ENCODE measurements at regions not wholly inside any gene's neighbourhood (a gene's known extent, or its start where the extent isn't known, plus 50 kb on each side); places are given as distances from the start of the nearest gene placed in this dataset.

GRCh38 chr4:160193787-160194186 is 1090.9 kb downstream of the RAPGEF2 start:
- TF ChIP-seq, protein P1, sequence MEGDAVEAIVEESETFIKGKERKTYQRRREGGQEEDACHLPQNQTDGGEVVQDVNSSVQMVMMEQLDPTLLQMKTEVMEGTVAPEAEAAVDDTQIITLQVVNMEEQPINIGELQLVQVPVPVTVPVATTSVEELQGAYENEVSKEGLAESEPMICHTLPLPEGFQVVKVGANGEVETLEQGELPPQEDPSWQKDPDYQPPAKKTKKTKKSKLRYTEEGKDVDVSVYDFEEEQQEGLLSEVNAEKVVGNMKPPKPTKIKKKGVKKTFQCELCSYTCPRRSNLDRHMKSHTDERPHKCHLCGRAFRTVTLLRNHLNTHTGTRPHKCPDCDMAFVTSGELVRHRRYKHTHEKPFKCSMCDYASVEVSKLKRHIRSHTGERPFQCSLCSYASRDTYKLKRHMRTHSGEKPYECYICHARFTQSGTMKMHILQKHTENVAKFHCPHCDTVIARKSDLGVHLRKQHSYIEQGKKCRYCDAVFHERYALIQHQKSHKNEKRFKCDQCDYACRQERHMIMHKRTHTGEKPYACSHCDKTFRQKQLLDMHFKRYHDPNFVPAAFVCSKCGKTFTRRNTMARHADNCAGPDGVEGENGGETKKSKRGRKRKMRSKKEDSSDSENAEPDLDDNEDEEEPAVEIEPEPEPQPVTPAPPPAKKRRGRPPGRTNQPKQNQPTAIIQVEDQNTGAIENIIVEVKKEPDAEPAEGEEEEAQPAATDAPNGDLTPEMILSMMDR (IDR thresholded peaks at IDR 0.05), result no peak
- TF ChIP-seq EP300 (IDR thresholded peaks at IDR 0.05) (no peak), POLR2A (IDR thresholded peaks at IDR 0.05) (no peak)
